Panc1 (cell line): ENCODE measurements at regions not wholly inside any gene's neighbourhood (a gene's known extent, or its start where the extent isn't known, plus 50 kb on each side); places are given as distances from the start of the nearest gene placed in this dataset.

Experiments
- CTCF ChIP-seq: fragments of 450-650 bp; IDR thresholded peaks from 2 replicates; pipeline ENCODE4 v1.5.1; 2017; ENCODE audit warnings: mild to moderate bottlenecking
- POLR2AphosphoS5 ChIP-seq: IDR thresholded peaks from 2 replicates; pipeline ENCODE4 v1.6.1; 2012; ENCODE audit warnings: mild to moderate bottlenecking, low read depth, low read length, moderate library complexity
- SIN3A ChIP-seq: IDR thresholded peaks from 2 replicates; pipeline ENCODE4 v1.6.1; 2012; ENCODE audit warnings: low read depth, mild to moderate bottlenecking, low read length, moderate library complexity, borderline replicate concordance; ENCODE audit not compliant: insufficient read depth

GRCh38 chr17:13385481-13385911 is 216.2 kb downstream of the HS3ST3A1 start:
- TF ChIP-seq POLR2AphosphoS5 (no peak), CTCF (no peak), SIN3A (no peak)
